HG03025 (cell line): ENCODE measurements at regions not wholly inside any gene's neighbourhood (a gene's known extent, or its start where the extent isn't known, plus 50 kb on each side); places are given as distances from the start of the nearest gene placed in this dataset.

Source experiments
- ATAC-seq: cut with Tn5 transposase; IDR thresholded peaks from one replicate; pipeline ENCODE4 v1.9.1; 2021; ENCODE audit warnings: mild to moderate bottlenecking, moderate library complexity; ENCODE audit not compliant: unreplicated experiment, low FRiP score

- ATAC-seq, result no peak
Measured at GRCh38 chr5:125558016-125558415, 811.6 kb upstream of the ZNF608 start.

GRCh38 chr5:125558466-125558865, 812.0 kb upstream of the ZNF608 start:
- ATAC-seq, result no peak

GRCh38 chr5:125559296-125559695, 812.9 kb upstream of the ZNF608 start:
- ATAC-seq, result no peak

- no peak for ATAC-seq
Measured at GRCh38 chr5:125560476-125561225, 814.2 kb upstream of the ZNF608 start.

GRCh38 chr5:125564317-125564975, 818.0 kb upstream of the ZNF608 start:
- no peak for ATAC-seq

GRCh38 chr5:125574491-125575044, 828.1 kb upstream of the ZNF608 start:
- no peak for ATAC-seq

- ATAC-seq, result no peak
Measured at GRCh38 chr5:125575171-125575890, 828.9 kb upstream of the ZNF608 start.

GRCh38 chr5:125575891-125576505, 829.6 kb upstream of the ZNF608 start:
- no peak for ATAC-seq

- no peak for ATAC-seq
Measured at GRCh38 chr5:125576822-125577221, 830.4 kb upstream of the ZNF608 start.

- no peak for ATAC-seq
Measured at GRCh38 chr5:125578551-125578950, 832.1 kb upstream of the ZNF608 start.

- no peak for ATAC-seq
Measured at GRCh38 chr5:125579182-125579581, 832.7 kb upstream of the ZNF608 start.

GRCh38 chr5:125581311-125581710, 834.9 kb upstream of the ZNF608 start:
- ATAC-seq, result no peak

- ATAC-seq, result no peak
Measured at GRCh38 chr5:125582352-125582751, 835.9 kb upstream of the ZNF608 start.

- ATAC-seq, result no peak
Measured at GRCh38 chr5:125583321-125584139, 837.1 kb upstream of the ZNF608 start.

- ATAC-seq, result no peak
Measured at GRCh38 chr5:125584140-125584520, 837.7 kb upstream of the ZNF608 start.

- no peak for ATAC-seq
Measured at GRCh38 chr5:125587631-125588030, 835.6 kb upstream of the GRAMD2B start.

- no peak for ATAC-seq
Measured at GRCh38 chr5:125592856-125593255, 830.4 kb upstream of the GRAMD2B start.

GRCh38 chr5:125595095-125595494, 828.1 kb upstream of the GRAMD2B start:
- no peak for ATAC-seq

GRCh38 chr5:125595845-125596244, 827.4 kb upstream of the GRAMD2B start:
- ATAC-seq, result no peak

GRCh38 chr5:125597338-125597737, 825.9 kb upstream of the GRAMD2B start:
- ATAC-seq, result no peak
